Astrocyte (in vitro differentiated cells and primary cell): ENCODE measurements at regions not wholly inside any gene's neighbourhood (a gene's known extent, or its start where the extent isn't known, plus 50 kb on each side); places are given as distances from the start of the nearest gene placed in this dataset.

ENCODE experiments used
- DNase-seq: peaks from one replicate; pipeline ENCODE4 v3.0.0-alpha.2; 2010; ENCODE audit warnings: low read depth
- FAIRE-seq: peaks from 2 replicates; lab custom pipeline; 2011; peaks lifted over from hg19 to GRCh38; lab: Jason Lieb, UNC
- H2AFZ ChIP-seq: 2 replicates; pipeline ENCODE4 v1.6.0; 2012; ENCODE audit warnings: low read depth, low read length, inconsistent platforms
- H3K27ac ChIP-seq: 2 replicates; pipeline ENCODE4 v1.5.1; 2011; ENCODE audit warnings: low read depth, low read length, inconsistent platforms
- H3K27me3 ChIP-seq: 2 replicates; pipeline ENCODE4 v1.6.0; 2011; ENCODE audit warnings: low read length, inconsistent platforms; ENCODE audit not compliant: insufficient read depth
- H3K36me3 ChIP-seq: 2 replicates; pipeline ENCODE4 v1.5.1; 2011; ENCODE audit warnings: low read length, inconsistent platforms; ENCODE audit not compliant: insufficient read depth
- H3K4me1 ChIP-seq: 2 replicates; pipeline ENCODE4 v1.5.1; 2011; ENCODE audit warnings: low read length, inconsistent platforms; ENCODE audit not compliant: insufficient read depth
- H3K4me2 ChIP-seq: 2 replicates; pipeline ENCODE4 v1.6.0; 2012; ENCODE audit warnings: low read length, inconsistent platforms
- H3K4me3 ChIP-seq: 2 replicates; pipeline ENCODE4 v1.5.1; 2011; ENCODE audit warnings: low read depth, mild to moderate bottlenecking, low read length, inconsistent platforms; ENCODE audit not compliant: insufficient read depth
- H3K79me2 ChIP-seq: 2 replicates; pipeline ENCODE4 v1.6.0; 2012; ENCODE audit warnings: mild to moderate bottlenecking, low read length, inconsistent platforms; ENCODE audit not compliant: insufficient read depth
- H3K9ac ChIP-seq: 2 replicates; pipeline ENCODE4 v1.6.0; 2012; ENCODE audit warnings: mild to moderate bottlenecking, low read length, inconsistent platforms
- H3K9me3 ChIP-seq: 2 replicates; pipeline ENCODE4 v1.5.1; 2012; ENCODE audit warnings: low read depth, mild to moderate bottlenecking, low read length, inconsistent platforms; ENCODE audit not compliant: insufficient read depth
- H4K20me1 ChIP-seq: 2 replicates; pipeline ENCODE4 v1.6.0; 2012; ENCODE audit warnings: low read length, inconsistent platforms; ENCODE audit not compliant: insufficient read depth
- H3K27ac Mint-ChIP-seq: one replicate; pipeline ENCODE4 v1.8.0; 2021; ENCODE audit warnings: mild to moderate bottlenecking, mixed read lengths; ENCODE audit not compliant: unreplicated experiment
- H3K27me3 Mint-ChIP-seq: one replicate; pipeline ENCODE4 v1.8.0; 2021; ENCODE audit warnings: low read depth, mixed read lengths; ENCODE audit not compliant: unreplicated experiment
- H3K36me3 Mint-ChIP-seq: one replicate; pipeline ENCODE4 v1.8.0; 2021; ENCODE audit warnings: low read depth, mixed read lengths; ENCODE audit not compliant: unreplicated experiment
- H3K4me1 Mint-ChIP-seq: one replicate; pipeline ENCODE4 v1.8.0; 2021; ENCODE audit warnings: low read depth, mixed read lengths; ENCODE audit not compliant: unreplicated experiment
- H3K4me3 Mint-ChIP-seq: one replicate; pipeline ENCODE4 v1.8.0; 2021; ENCODE audit warnings: mild to moderate bottlenecking, moderate library complexity, mixed read lengths; ENCODE audit not compliant: unreplicated experiment
- H3K9me3 Mint-ChIP-seq: one replicate; pipeline ENCODE4 v1.8.0; 2021; ENCODE audit warnings: mild to moderate bottlenecking, mixed read lengths; ENCODE audit not compliant: unreplicated experiment
- EZH2 ChIP-seq: IDR thresholded peaks from 2 replicates; pipeline ENCODE4 v1.6.1; 2012; ENCODE audit warnings: mild to moderate bottlenecking, low read length, inconsistent platforms; ENCODE audit not compliant: insufficient read depth
- TF ChIP-seq, protein P1 (sequence below): IDR thresholded peaks from 2 replicates; pipeline ENCODE4 v1.5.1; 2011; ENCODE audit warnings: low read depth, mild to moderate bottlenecking, inconsistent platforms, low read length, moderate library complexity; ENCODE audit not compliant: insufficient read depth

DNA sequence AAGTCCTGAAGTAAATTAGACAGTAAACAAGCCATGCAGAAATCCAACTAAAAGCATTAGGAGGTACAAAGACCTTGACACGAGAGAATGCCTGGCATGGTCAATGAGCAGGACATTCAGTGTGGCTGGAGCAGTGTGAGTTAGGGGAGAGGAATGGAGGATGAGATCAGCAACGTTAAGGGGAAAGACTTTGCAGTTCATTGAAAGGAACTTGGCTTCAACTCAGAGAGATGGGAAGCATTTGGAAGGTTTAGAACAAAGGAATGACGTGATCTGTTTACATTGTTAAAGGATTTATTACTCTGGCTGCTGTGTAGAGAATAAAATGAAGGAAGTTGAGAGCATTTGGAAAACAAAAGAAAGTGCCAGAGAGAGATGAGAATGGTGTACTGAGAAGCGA is 621.3 kb downstream of the XIRP2 start:
- H3K9me3 ChIP-seq, result no peaks in the 10 kb centered on the region
- no peak for FAIRE-seq
- H2AFZ ChIP-seq, result peak overlapping the region; percentile 44
- Mint-ChIP-seq H3K4me1 (peaks cover 13% of the 10 kb centered on the region), H3K36me3 (no peaks in the 10 kb centered on the region), H3K4me3 (peak overlapping the region; percentile 3), H3K27ac (peak overlapping the region; percentile 83), H3K27me3 (no peaks in the 10 kb centered on the region), H3K9me3 (no peaks in the 10 kb centered on the region)
- no peaks in the 10 kb centered on the region for H4K20me1 ChIP-seq
- peaks cover 14% of the 10 kb centered on the region for H3K4me1 ChIP-seq
- H3K27ac ChIP-seq, result peak overlapping the region; percentile 79
- TF ChIP-seq EZH2, result no peak
- TF ChIP-seq, protein P1, sequence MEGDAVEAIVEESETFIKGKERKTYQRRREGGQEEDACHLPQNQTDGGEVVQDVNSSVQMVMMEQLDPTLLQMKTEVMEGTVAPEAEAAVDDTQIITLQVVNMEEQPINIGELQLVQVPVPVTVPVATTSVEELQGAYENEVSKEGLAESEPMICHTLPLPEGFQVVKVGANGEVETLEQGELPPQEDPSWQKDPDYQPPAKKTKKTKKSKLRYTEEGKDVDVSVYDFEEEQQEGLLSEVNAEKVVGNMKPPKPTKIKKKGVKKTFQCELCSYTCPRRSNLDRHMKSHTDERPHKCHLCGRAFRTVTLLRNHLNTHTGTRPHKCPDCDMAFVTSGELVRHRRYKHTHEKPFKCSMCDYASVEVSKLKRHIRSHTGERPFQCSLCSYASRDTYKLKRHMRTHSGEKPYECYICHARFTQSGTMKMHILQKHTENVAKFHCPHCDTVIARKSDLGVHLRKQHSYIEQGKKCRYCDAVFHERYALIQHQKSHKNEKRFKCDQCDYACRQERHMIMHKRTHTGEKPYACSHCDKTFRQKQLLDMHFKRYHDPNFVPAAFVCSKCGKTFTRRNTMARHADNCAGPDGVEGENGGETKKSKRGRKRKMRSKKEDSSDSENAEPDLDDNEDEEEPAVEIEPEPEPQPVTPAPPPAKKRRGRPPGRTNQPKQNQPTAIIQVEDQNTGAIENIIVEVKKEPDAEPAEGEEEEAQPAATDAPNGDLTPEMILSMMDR, result no peak
- peak; percentile 95 for DNase-seq
- H3K36me3 ChIP-seq, result no peaks in the 10 kb centered on the region
- H3K4me3 ChIP-seq, result peak overlapping the region; percentile 19
- H3K9ac ChIP-seq, result peak overlapping the region; percentile 71
- H3K27me3 ChIP-seq, result no peaks in the 10 kb centered on the region
- no peaks in the 10 kb centered on the region for H3K79me2 ChIP-seq
- H3K4me2 ChIP-seq, result peak overlapping the region; percentile 76

GRCh38 chr2:167508709-167509108 is 620.4 kb downstream of the XIRP2 start:
- Mint-ChIP-seq H3K4me3 (no peak overlapping the region), H3K27me3 (no peaks in the 10 kb centered on the region), H3K9me3 (no peaks in the 10 kb centered on the region), H3K4me1 (peaks cover 13% of the 10 kb centered on the region), H3K27ac (no peak overlapping the region), H3K36me3 (no peaks in the 10 kb centered on the region)
- no peaks in the 10 kb centered on the region for H3K27me3 ChIP-seq
- H3K36me3 ChIP-seq, result no peaks in the 10 kb centered on the region
- no peak overlapping the region for H3K4me2 ChIP-seq
- no peak overlapping the region for H3K27ac ChIP-seq
- TF ChIP-seq EZH2, result no peak
- TF ChIP-seq, protein P1, result no peak
- H4K20me1 ChIP-seq, result no peaks in the 10 kb centered on the region
- FAIRE-seq (no peak), DNase-seq (no peak)
- no peak overlapping the region for H3K4me3 ChIP-seq
- no peaks in the 10 kb centered on the region for H3K9me3 ChIP-seq
- peaks cover 14% of the 10 kb centered on the region for H3K4me1 ChIP-seq
- no peak overlapping the region for H2AFZ ChIP-seq
- no peaks in the 10 kb centered on the region for H3K79me2 ChIP-seq
- no peak overlapping the region for H3K9ac ChIP-seq

GRCh38 chr2:167506395-167506794 is 618.1 kb downstream of the XIRP2 start:
- Mint-ChIP-seq H3K4me1 (peaks cover 13% of the 10 kb centered on the region), H3K4me3 (no peak overlapping the region), H3K27ac (no peak overlapping the region), H3K36me3 (no peaks in the 10 kb centered on the region), H3K9me3 (no peaks in the 10 kb centered on the region), H3K27me3 (no peaks in the 10 kb centered on the region)
- Histone ChIP-seq H3K79me2 (no peaks in the 10 kb centered on the region), H3K9me3 (no peaks in the 10 kb centered on the region), H3K9ac (no peak overlapping the region), H3K4me3 (no peak overlapping the region), H4K20me1 (no peaks in the 10 kb centered on the region), H2AFZ (no peak overlapping the region), H3K36me3 (no peaks in the 10 kb centered on the region), H3K4me2 (no peak overlapping the region), H3K27ac (no peak overlapping the region), H3K27me3 (no peaks in the 10 kb centered on the region), H3K4me1 (peaks cover 14% of the 10 kb centered on the region)
- FAIRE-seq, result no peak
- TF ChIP-seq, protein P1, result no peak
- TF ChIP-seq EZH2, result no peak
- peak; percentile 58 for DNase-seq
